ENCODE measurements at regions not wholly inside any gene's neighbourhood (a gene's known extent, or its start where the extent isn't known, plus 50 kb on each side); places are given as distances from the start of the nearest gene placed in this dataset.
"Not testable (repeated sequence)": the region's sequence is repeated elsewhere in the genome, so short reads cannot be mapped to it uniquely, and the experiment has no call there.

DNA sequence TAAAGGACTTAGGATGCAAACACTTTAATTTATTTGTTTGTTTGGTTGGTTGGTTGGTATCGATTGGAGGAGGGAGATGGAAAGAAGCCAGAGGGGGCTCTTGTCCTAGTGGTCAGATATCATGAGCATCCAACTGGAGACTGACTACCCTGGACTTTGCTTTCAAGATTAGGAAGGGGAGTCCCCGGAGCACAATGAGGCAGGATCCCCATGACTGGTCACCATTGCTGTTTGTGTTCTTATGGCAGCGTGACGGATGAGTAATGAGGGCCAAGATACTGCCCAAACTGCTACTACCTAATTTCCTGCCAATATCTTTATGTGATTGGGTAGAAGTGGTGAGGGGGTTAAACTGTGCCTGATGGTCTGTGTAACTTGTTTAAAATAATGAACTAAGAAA, 354.6 kb upstream of the ROPN1 start:
- no peaks in the 10 kb centered on the region for H3K9me3 ChIP-seq
- H3K27ac ChIP-seq, result no peak overlapping the region
- peaks cover 0 to 2% of the 10 kb centered on the region in 2 donors for H3K27me3 ChIP-seq
- DNase-seq (ENCODE audit: low spot score in 2 of 2), result no peak
- H3K4me1 ChIP-seq, result no peaks in the 10 kb centered on the region
- no peak overlapping the region for H3K4me3 ChIP-seq
- TF ChIP-seq POLR2A (IDR thresholded peaks at IDR 0.05) (no peak), EP300 (IDR thresholded peaks at IDR 0.05) (no peak)
- TF ChIP-seq, protein P1, sequence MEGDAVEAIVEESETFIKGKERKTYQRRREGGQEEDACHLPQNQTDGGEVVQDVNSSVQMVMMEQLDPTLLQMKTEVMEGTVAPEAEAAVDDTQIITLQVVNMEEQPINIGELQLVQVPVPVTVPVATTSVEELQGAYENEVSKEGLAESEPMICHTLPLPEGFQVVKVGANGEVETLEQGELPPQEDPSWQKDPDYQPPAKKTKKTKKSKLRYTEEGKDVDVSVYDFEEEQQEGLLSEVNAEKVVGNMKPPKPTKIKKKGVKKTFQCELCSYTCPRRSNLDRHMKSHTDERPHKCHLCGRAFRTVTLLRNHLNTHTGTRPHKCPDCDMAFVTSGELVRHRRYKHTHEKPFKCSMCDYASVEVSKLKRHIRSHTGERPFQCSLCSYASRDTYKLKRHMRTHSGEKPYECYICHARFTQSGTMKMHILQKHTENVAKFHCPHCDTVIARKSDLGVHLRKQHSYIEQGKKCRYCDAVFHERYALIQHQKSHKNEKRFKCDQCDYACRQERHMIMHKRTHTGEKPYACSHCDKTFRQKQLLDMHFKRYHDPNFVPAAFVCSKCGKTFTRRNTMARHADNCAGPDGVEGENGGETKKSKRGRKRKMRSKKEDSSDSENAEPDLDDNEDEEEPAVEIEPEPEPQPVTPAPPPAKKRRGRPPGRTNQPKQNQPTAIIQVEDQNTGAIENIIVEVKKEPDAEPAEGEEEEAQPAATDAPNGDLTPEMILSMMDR (IDR thresholded peaks at IDR 0.05), result no peak
- no peaks in the 10 kb centered on the region for H3K36me3 ChIP-seq
- WGBS, 2 donors, result 93 to 94% methylated on average over 4 of the region's 4 CpGs

DNA sequence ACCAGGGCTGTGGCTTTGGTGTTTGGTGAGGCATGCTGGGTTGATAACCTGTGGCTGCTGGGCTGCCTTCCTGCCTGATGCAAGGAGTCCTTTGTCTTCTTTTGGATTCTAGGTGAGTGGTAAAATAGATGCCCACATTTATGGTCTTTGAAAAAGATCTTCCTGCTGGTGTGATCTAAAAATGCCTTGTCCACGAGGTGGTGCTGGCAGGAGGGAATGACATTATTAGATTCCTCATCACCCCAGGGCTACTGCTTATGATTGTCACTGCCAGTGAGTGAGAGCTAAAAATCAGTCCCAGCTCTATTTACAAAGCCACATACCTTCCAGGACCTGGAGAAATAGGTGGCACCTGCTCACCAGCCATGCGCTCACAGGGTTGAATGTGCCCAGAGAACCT, 355.5 kb upstream of the ROPN1 start:
- TF ChIP-seq EP300 (IDR thresholded peaks at IDR 0.05), result no peak
- Histone ChIP-seq H3K9me3 (no peaks in the 10 kb centered on the region), H3K4me3 (no peak overlapping the region), H3K27me3 (peaks cover 0 to 2% of the 10 kb centered on the region in 2 donors), H3K27ac (no peak overlapping the region), H3K4me1 (no peaks in the 10 kb centered on the region), H3K36me3 (no peaks in the 10 kb centered on the region)
- 69 to 75% methylated on average over 2 of the region's 2 CpGs for WGBS, 2 donors
- no peak for DNase-seq (ENCODE audit: low spot score in 2 of 2)

DNA sequence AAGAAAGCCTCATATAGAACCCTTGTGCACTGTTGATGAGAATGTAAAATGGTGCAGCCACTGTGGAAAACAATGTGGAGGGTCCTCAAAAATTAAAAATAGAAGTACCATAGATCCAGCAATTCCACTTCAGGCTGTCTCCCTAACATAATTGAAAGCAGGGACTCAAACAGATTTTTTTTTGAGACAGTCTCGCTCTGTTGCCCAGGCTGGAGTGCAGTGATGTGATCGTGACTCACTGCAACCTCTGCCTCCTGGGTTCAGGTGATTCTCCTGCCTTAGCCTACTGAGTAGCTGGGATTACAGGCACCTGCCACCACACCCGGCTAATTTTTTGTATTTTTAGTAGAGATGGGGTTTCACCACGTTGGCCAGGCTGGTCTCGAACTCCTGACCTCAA, 356.6 kb upstream of the ROPN1 start:
- H3K4me1 ChIP-seq; H3K27ac ChIP-seq; H3K27me3 ChIP-seq; H3K9me3 ChIP-seq; DNase-seq (ENCODE audit: low spot score in 2 of 2); H3K36me3 ChIP-seq; H3K4me3 ChIP-seq: not testable (repeated sequence)
- 92 to 94% methylated on average over 5 of the region's 5 CpGs for WGBS, 2 donors

DNA sequence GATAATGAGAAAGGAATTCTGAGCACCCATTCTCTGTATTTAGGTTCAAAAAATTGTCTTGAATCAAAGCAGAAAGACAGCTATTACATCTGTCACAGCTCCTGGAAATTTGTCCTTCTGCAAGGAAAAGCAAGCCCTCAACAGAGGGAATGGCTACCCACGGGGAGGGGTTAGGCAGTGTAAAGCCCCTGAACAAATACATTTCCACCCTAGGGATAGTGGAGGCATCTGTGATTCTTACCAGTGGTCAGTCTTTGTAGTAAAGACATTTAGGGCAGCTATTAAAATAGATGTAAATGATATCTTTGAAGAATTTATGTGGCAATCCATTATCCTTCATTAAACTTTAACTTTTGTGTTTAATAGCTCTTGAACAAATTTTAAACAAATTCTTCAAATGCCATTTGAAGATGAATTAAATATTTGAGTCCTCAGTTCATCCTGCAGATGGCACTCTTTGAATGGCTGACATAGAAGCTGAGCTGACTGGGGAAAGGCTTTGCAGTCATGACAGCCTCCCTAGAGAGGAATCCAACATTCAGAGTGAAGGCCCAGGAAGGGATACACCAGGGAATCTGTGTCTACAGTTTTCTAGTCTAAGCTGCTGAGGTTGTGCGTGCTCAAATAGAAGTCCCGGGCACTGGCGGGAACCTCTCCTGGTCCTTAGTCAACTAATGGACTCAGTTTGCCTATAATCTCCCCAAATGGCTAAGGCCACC, 359.7 kb upstream of the ROPN1 start:
- H3K27me3 ChIP-seq, result peaks cover 0 to 2% of the 10 kb centered on the region in 2 donors
- peak in 1 of 2 donors; percentile 7 for DNase-seq (ENCODE audit: low spot score in 2 of 2)
- H3K27ac ChIP-seq, result no peak overlapping the region
- 42 to 49% methylated on average over 4 of the region's 4 CpGs for WGBS, 2 donors
- no peak overlapping the region for H3K4me3 ChIP-seq
- no peaks in the 10 kb centered on the region for H3K9me3 ChIP-seq
- no peaks in the 10 kb centered on the region for H3K36me3 ChIP-seq
- H3K4me1 ChIP-seq, result no peaks in the 10 kb centered on the region
- TF ChIP-seq, protein P1 (IDR thresholded peaks at IDR 0.05), result peak in 4 of 5 experiments; percentile 17 to 39 (median 32)
- TF ChIP-seq POLR2A (IDR thresholded peaks at IDR 0.05), result no peak

DNA sequence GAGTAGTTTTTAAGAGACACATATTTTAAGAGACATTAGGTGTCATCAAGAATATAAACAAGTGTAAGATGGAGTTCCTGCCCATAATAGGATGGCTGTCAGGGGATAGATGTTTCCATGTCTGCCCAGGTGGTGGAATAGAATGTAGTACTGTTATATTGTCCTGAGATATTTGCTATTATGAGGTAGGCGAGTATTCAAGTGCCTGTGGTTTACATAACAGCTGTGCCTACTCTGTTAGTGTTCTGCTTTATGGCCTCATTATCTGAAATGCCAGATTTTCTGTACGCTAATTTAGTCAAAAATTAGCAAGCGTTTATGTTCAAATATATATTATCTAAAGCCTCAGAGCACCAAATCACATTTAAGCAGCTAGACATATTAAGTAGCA, 360.2 kb upstream of the ROPN1 start:
- Histone ChIP-seq H3K9me3 (no peaks in the 10 kb centered on the region), H3K4me1 (no peaks in the 10 kb centered on the region), H3K27ac (no peak overlapping the region), H3K36me3 (no peaks in the 10 kb centered on the region), H3K27me3 (peaks cover 0 to 2% of the 10 kb centered on the region in 2 donors), H3K4me3 (no peak overlapping the region)
- DNase-seq (ENCODE audit: low spot score in 2 of 2), result no peak
- TF ChIP-seq POLR2A (IDR thresholded peaks at IDR 0.05), result no peak
- TF ChIP-seq, protein P1 (IDR thresholded peaks at IDR 0.05), result no peak
- no peak for TF ChIP-seq EP300 (IDR thresholded peaks at IDR 0.05)
- 87 to 88% methylated on average over 3 of the region's 3 CpGs for WGBS, 2 donors

DNA sequence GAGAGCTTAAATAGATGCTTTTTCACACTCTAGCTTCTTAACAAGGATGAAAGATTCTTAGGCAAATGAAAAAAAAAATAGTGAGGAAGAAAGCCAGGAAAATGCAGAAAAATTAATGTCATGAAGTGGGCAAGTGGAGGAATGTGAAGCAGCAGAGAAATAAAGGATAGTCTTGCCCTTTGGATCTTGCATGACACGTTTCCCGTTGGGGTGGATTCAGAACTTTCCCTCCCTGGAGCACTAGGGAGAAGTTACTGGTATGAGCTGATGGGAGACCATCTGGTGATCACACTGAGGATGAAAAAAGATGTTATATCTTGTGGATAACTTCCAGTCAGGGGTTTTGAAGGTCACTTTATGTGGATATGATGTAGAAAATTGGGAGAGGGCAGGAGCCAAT, 361.8 kb upstream of the ROPN1 start:
- Histone ChIP-seq H3K27me3 (peaks cover 0 to 2% of the 10 kb centered on the region in 2 donors), H3K4me3 (no peak overlapping the region), H3K4me1 (no peaks in the 10 kb centered on the region), H3K9me3 (no peaks in the 10 kb centered on the region), H3K36me3 (no peaks in the 10 kb centered on the region), H3K27ac (no peak overlapping the region)
- no peak for TF ChIP-seq EP300 (IDR thresholded peaks at IDR 0.05)
- TF ChIP-seq POLR2A (IDR thresholded peaks at IDR 0.05), result no peak
- TF ChIP-seq, protein P1 (IDR thresholded peaks at IDR 0.05), result no peak
- DNase-seq (ENCODE audit: low spot score in 2 of 2), result no peak
- 46 to 66% methylated on average over 2 of the region's 2 CpGs for WGBS, 2 donors
